ENCODE measurements at regions not wholly inside any gene's neighbourhood (a gene's known extent, or its start where the extent isn't known, plus 50 kb on each side); places are given as distances from the start of the nearest gene placed in this dataset.
"Not testable (repeated sequence)": the region's sequence is repeated elsewhere in the genome, so short reads cannot be mapped to it uniquely, and the experiment has no call there.

- DNase-seq (ENCODE audit: extremely low read depth, low read depth), result no peak
- TF ChIP-seq CTCF (IDR thresholded peaks at IDR 0.05; ENCODE audit: low read depth, low read length, missing control alignments), result no peak
- no peak overlapping the region for H3K4me3 ChIP-seq (replicated peaks; ENCODE audit: low read depth, low read length)
Observed at GRCh38 chr14:106737021-106737420, 1210.6 kb downstream of the TMEM121 start.

- no peak overlapping the region for H3K4me3 ChIP-seq (replicated peaks; ENCODE audit: low read depth, low read length)
- TF ChIP-seq CTCF (IDR thresholded peaks at IDR 0.05; ENCODE audit: low read depth, low read length, missing control alignments), result no peak
- no peak for DNase-seq (ENCODE audit: extremely low read depth, low read depth)
Observed at GRCh38 chr14:106738075-106738474, 1211.7 kb downstream of the TMEM121 start.

GRCh38 chr14:106738598-106739258 is 1212.3 kb downstream of the TMEM121 start:
- H3K4me3 ChIP-seq (replicated peaks; ENCODE audit: low read depth, low read length); DNase-seq (ENCODE audit: extremely low read depth, low read depth): not testable (repeated sequence)

GRCh38 chr14:106741086-106741827 is 1214.9 kb downstream of the TMEM121 start:
- DNase-seq (ENCODE audit: extremely low read depth, low read depth); H3K4me3 ChIP-seq (replicated peaks; ENCODE audit: low read depth, low read length): not testable (repeated sequence)

GRCh38 chr14:106745016-106745767 is 1218.8 kb downstream of the TMEM121 start:
- not testable (repeated sequence) for H3K4me3 ChIP-seq (replicated peaks; ENCODE audit: low read depth, low read length); DNase-seq (ENCODE audit: extremely low read depth, low read depth)

More at GRCh38 chr14:106741086-106741827, 1214.9 kb downstream of the TMEM121 start:
- peak; percentile 12 for TF ChIP-seq CTCF (IDR thresholded peaks at IDR 0.05; ENCODE audit: low read depth, low read length, missing control alignments)

- not testable (repeated sequence) for H3K4me3 ChIP-seq (replicated peaks; ENCODE audit: low read depth, low read length); DNase-seq (ENCODE audit: extremely low read depth, low read depth)
Observed at GRCh38 chr14:106750089-106750488, 1223.7 kb downstream of the TMEM121 start.

GRCh38 chr14:106753751-106754150 is 1227.4 kb downstream of the TMEM121 start:
- not testable (repeated sequence) for DNase-seq (ENCODE audit: extremely low read depth, low read depth); H3K4me3 ChIP-seq (replicated peaks; ENCODE audit: low read depth, low read length)

GRCh38 chr14:106757444-106757843 is 1231.1 kb downstream of the TMEM121 start:
- DNase-seq (ENCODE audit: extremely low read depth, low read depth); H3K4me3 ChIP-seq (replicated peaks; ENCODE audit: low read depth, low read length): not testable (repeated sequence)

- H3K4me3 ChIP-seq (replicated peaks; ENCODE audit: low read depth, low read length); DNase-seq (ENCODE audit: extremely low read depth, low read depth): not testable (repeated sequence)
Observed at GRCh38 chr14:106761886-106762816, 1235.8 kb downstream of the TMEM121 start.

Measured in HFF-Myc (cell line).